ENCODE measurements at regions not wholly inside any gene's neighbourhood (a gene's known extent, or its start where the extent isn't known, plus 50 kb on each side); places are given as distances from the start of the nearest gene placed in this dataset.

- no peak overlapping the region for H3K4me3 ChIP-seq (ENCODE audit: low read depth, poor library complexity, severe bottlenecking)
- 40 to 54% methylated on average over 1 of the region's 1 CpG for WGBS, 2 donors
- peak in 1 of 2 donors; percentile 71 for DNase-seq (ENCODE audit: low spot score in 2 of 2)
- intact Hi-C loops (cut with DNase I; ENCODE audit: low total_unique reads), result no loop called here
- TF ChIP-seq CTCF (IDR thresholded peaks at IDR 0.05), result no peak
- no peak for TF ChIP-seq POLR2A (IDR thresholded peaks at IDR 0.05)
Observed at GRCh38 chr1:221891708-221892107, 149.8 kb upstream of the DUSP10 start.

- WGBS, 2 donors, result 84 to 85% methylated on average over 5 of the region's 5 CpGs
- H3K4me3 ChIP-seq (ENCODE audit: low read depth, poor library complexity, severe bottlenecking), result no peak overlapping the region
- TF ChIP-seq POLR2A (IDR thresholded peaks at IDR 0.05) (no peak), CTCF (IDR thresholded peaks at IDR 0.05) (no peak)
- intact Hi-C loops (cut with DNase I; ENCODE audit: low total_unique reads), result no loop called here
- DNase-seq (ENCODE audit: low spot score in 2 of 2), result no peak
Observed at GRCh38 chr1:221888801-221889200, 146.9 kb upstream of the DUSP10 start.

- WGBS, 2 donors, result 82 to 85% methylated on average over 11 of the region's 11 CpGs
- intact Hi-C loops (cut with DNase I; ENCODE audit: low total_unique reads), result no loop called here
- H3K4me3 ChIP-seq (ENCODE audit: low read depth, poor library complexity, severe bottlenecking), result no peak overlapping the region
- no peak for DNase-seq (ENCODE audit: low spot score in 2 of 2)
- TF ChIP-seq CTCF (IDR thresholded peaks at IDR 0.05) (no peak), POLR2A (IDR thresholded peaks at IDR 0.05) (no peak)
Observed at GRCh38 chr1:221888218-221888617, 146.3 kb upstream of the DUSP10 start.

GRCh38 chr1:221887758-221888157, 145.9 kb upstream of the DUSP10 start:
- TF ChIP-seq POLR2A (IDR thresholded peaks at IDR 0.05) (no peak), CTCF (IDR thresholded peaks at IDR 0.05) (no peak)

GRCh38 chr1:221887415-221887746, 145.5 kb upstream of the DUSP10 start:
- intact Hi-C loops (cut with DNase I; ENCODE audit: low total_unique reads), result no loop called here
- no peak overlapping the region for H3K4me3 ChIP-seq (ENCODE audit: low read depth, poor library complexity, severe bottlenecking)
- TF ChIP-seq CTCF (IDR thresholded peaks at IDR 0.05) (no peak), POLR2A (IDR thresholded peaks at IDR 0.05) (no peak)
- 57 to 62% methylated on average over 3 of the region's 3 CpGs for WGBS, 2 donors
- no peak for DNase-seq (ENCODE audit: low spot score in 2 of 2)

More at GRCh38 chr1:221887758-221888157, 145.9 kb upstream of the DUSP10 start:
- 91 to 95% methylated on average over 2 of the region's 2 CpGs for WGBS, 2 donors
- DNase-seq (ENCODE audit: low spot score in 2 of 2), result no peak
- intact Hi-C loops (cut with DNase I; ENCODE audit: low total_unique reads), result no loop called here
- H3K4me3 ChIP-seq (ENCODE audit: low read depth, poor library complexity, severe bottlenecking), result no peak overlapping the region

GRCh38 chr1:221886743-221887414, 145.0 kb upstream of the DUSP10 start:
- no peak overlapping the region for H3K4me3 ChIP-seq (ENCODE audit: low read depth, poor library complexity, severe bottlenecking)
- intact Hi-C loops (cut with DNase I; ENCODE audit: low total_unique reads), result no loop called here
- TF ChIP-seq CTCF (IDR thresholded peaks at IDR 0.05), result no peak
- TF ChIP-seq POLR2A (IDR thresholded peaks at IDR 0.05), result no peak
- 25 to 31% methylated on average over 7 of the region's 7 CpGs for WGBS, 2 donors
- peak; percentile 75 to 96 for DNase-seq (ENCODE audit: low spot score in 2 of 2)
